H9 (cell line): ENCODE measurements at regions not wholly inside any gene's neighbourhood (a gene's known extent, or its start where the extent isn't known, plus 50 kb on each side); places are given as distances from the start of the nearest gene placed in this dataset.

Experiments used
- DNase-seq: peaks from one replicate; pipeline ENCODE4 v3.0.0-alpha.2; 2017
- H2AFZ ChIP-seq: one replicate; pipeline ENCODE4 v1.6.1; 2013; ENCODE audit warnings: mild to moderate bottlenecking, low read length, control low read depth, moderate library complexity
- H2AK5ac ChIP-seq: 2 replicates; pipeline ENCODE4 v1.6.1; 2013; ENCODE audit warnings: low read length, control low read depth, mixed read lengths; ENCODE audit not compliant: insufficient read length
- H2BK120ac ChIP-seq: one replicate; pipeline ENCODE4 v1.6.1; 2013; ENCODE audit warnings: low read depth, mild to moderate bottlenecking, low read length, control low read depth, inconsistent platforms; ENCODE audit not compliant: poor library complexity, severe bottlenecking
- H2BK12ac ChIP-seq: 2 replicates; pipeline ENCODE4 v1.6.1; 2013; ENCODE audit warnings: low read length, control low read depth, mixed read lengths, low read depth; ENCODE audit not compliant: insufficient read length
- H2BK15ac ChIP-seq: 2 replicates; pipeline ENCODE4 v1.6.1; 2013; ENCODE audit warnings: low read depth, low read length, control low read depth
- H2BK20ac ChIP-seq: one replicate; pipeline ENCODE4 v1.6.1; 2013; ENCODE audit warnings: low read depth, mild to moderate bottlenecking, low read length, control low read depth, inconsistent platforms; ENCODE audit not compliant: poor library complexity, severe bottlenecking
- H2BK5ac ChIP-seq: 2 replicates; pipeline ENCODE4 v1.6.1; 2013; ENCODE audit warnings: low read length, control low read depth, mixed read lengths; ENCODE audit not compliant: insufficient read length
- H3K14ac ChIP-seq: 2 replicates; pipeline ENCODE4 v1.6.1; 2013; ENCODE audit warnings: low read length, control low read depth; ENCODE audit not compliant: insufficient read depth
- H3K18ac ChIP-seq: 2 replicates; pipeline ENCODE4 v1.6.1; 2013; ENCODE audit warnings: low read depth, mild to moderate bottlenecking, mixed read lengths, low read length, control low read depth; ENCODE audit not compliant: insufficient read length
- H3K23ac ChIP-seq: 2 replicates; pipeline ENCODE4 v1.6.1; 2013; ENCODE audit warnings: low read length, control low read depth, mixed read lengths, low read depth; ENCODE audit not compliant: insufficient read length
- H3K23me2 ChIP-seq: 2 replicates; pipeline ENCODE4 v1.6.1; 2013; ENCODE audit warnings: low read depth, mild to moderate bottlenecking, mixed read lengths, low read length, control low read depth; ENCODE audit not compliant: insufficient read length, poor library complexity, severe bottlenecking
- H3K27ac ChIP-seq: 2 replicates; pipeline ENCODE4 v1.5.1; 2013; ENCODE audit warnings: low read length, control low read depth, mixed read lengths, low read depth; ENCODE audit not compliant: insufficient read length
- H3K27me3 ChIP-seq: 2 replicates; pipeline ENCODE4 v1.6.1; 2013; ENCODE audit warnings: low read length, control low read depth, inconsistent platforms; ENCODE audit not compliant: insufficient read depth
- H3K4ac ChIP-seq: 2 replicates; pipeline ENCODE4 v1.6.1; 2013; ENCODE audit warnings: low read depth, mild to moderate bottlenecking, control low read depth, inconsistent platforms, low read length, moderate library complexity
- H3K4me1 ChIP-seq: 2 replicates; pipeline ENCODE4 v1.6.1; 2013; ENCODE audit warnings: low read length, control low read depth, inconsistent platforms; ENCODE audit not compliant: insufficient read depth
- H3K4me2 ChIP-seq: 2 replicates; pipeline ENCODE4 v1.6.1; 2013; ENCODE audit warnings: low read length, control low read depth, mixed read lengths; ENCODE audit not compliant: insufficient read length, insufficient read depth
- H3K56ac ChIP-seq: 2 replicates; pipeline ENCODE4 v1.6.1; 2013; ENCODE audit warnings: low read depth, mild to moderate bottlenecking, mixed read lengths, low read length, control low read depth; ENCODE audit not compliant: insufficient read length
- H3K79me1 ChIP-seq: 2 replicates; pipeline ENCODE4 v1.6.1; 2013; ENCODE audit warnings: low read depth, mild to moderate bottlenecking, moderate library complexity, low read length, control low read depth, inconsistent platforms; ENCODE audit not compliant: insufficient read depth, poor library complexity, severe bottlenecking
- H3K79me2 ChIP-seq: 2 replicates; pipeline ENCODE4 v1.6.1; 2013; ENCODE audit warnings: low read length, control low read depth, inconsistent platforms; ENCODE audit not compliant: insufficient read depth
- H3K9ac ChIP-seq: 2 replicates; pipeline ENCODE4 v1.6.1; 2013; ENCODE audit warnings: low read length, control low read depth, mixed read lengths; ENCODE audit not compliant: insufficient read length; ENCODE audit errors: extremely low read depth
- H3K9me3 ChIP-seq: one replicate; pipeline ENCODE4 v1.6.1; 2013; ENCODE audit warnings: low read depth, low read length, inconsistent platforms; ENCODE audit not compliant: control insufficient read depth
- H3T11ph ChIP-seq: one replicate; pipeline ENCODE4 v1.6.1; 2013; ENCODE audit warnings: mild to moderate bottlenecking, low read length, control low read depth, inconsistent platforms
- H4K20me1 ChIP-seq: one replicate; pipeline ENCODE4 v1.6.1; 2013; ENCODE audit not compliant: control insufficient read depth, insufficient read length, insufficient read depth
- H4K5ac ChIP-seq: 2 replicates; pipeline ENCODE4 v1.6.1; 2013; ENCODE audit warnings: low read depth, mild to moderate bottlenecking, mixed read lengths, low read length, control low read depth; ENCODE audit not compliant: insufficient read length
- H4K8ac ChIP-seq: replicated peaks from 2 replicates; pipeline ENCODE4 v1.6.1; 2013; ENCODE audit warnings: low read length, control low read depth, mixed read lengths, low read depth; ENCODE audit not compliant: insufficient read length
- H4K91ac ChIP-seq: 2 replicates; pipeline ENCODE4 v1.6.1; 2013; ENCODE audit warnings: low read depth, mild to moderate bottlenecking, moderate library complexity, mixed read lengths, low read length, control low read depth; ENCODE audit not compliant: insufficient read length
- H3K27ac Mint-ChIP-seq, 3 experiments: 2 replicates in 2 of 3; 3 replicates in 1 of 3; pipeline ENCODE4 v1.8.0; 2020 to 2021; ENCODE audit warnings: mixed read lengths in 3 of 3, mild to moderate bottlenecking in 1 of 3, moderate library complexity in 1 of 3
- H3K27me3 Mint-ChIP-seq: 2 replicates; pipeline ENCODE4 v1.8.0; 2021; ENCODE audit warnings: low read depth, mild to moderate bottlenecking, moderate library complexity, mixed read lengths
- H3K36me3 Mint-ChIP-seq, 3 experiments: 2 replicates in 2 of 3; 3 replicates in 1 of 3; pipeline ENCODE4 v1.8.0; 2020 to 2021; ENCODE audit warnings: low read depth in 3 of 3, mixed read lengths in 3 of 3; ENCODE audit not compliant: insufficient read depth in 1 of 3
- H3K4me1 Mint-ChIP-seq, 2 experiments: 2 replicates each; pipeline ENCODE4 v1.8.0; 2020; ENCODE audit warnings: mixed read lengths in 2 of 2
- H3K4me3 Mint-ChIP-seq, 2 experiments: 2 replicates in 1 of 2; 3 replicates in 1 of 2; pipeline ENCODE4 v1.8.0; 2020 to 2021; ENCODE audit warnings: mild to moderate bottlenecking in 2 of 2, mixed read lengths in 2 of 2, moderate library complexity in 1 of 2
- H3K9me3 Mint-ChIP-seq, 2 experiments: 2 replicates in 1 of 2; 3 replicates in 1 of 2; pipeline ENCODE4 v1.8.0; 2020; ENCODE audit warnings: mild to moderate bottlenecking in 2 of 2, mixed read lengths in 2 of 2, moderate library complexity in 1 of 2
- WGBS: extraction: QIAGEN DNeasy Blood & Tissue Kit; methylation state at CpG from one replicate; pipeline ENCODE4 v1.1.7; 2013; ENCODE audit warnings: missing lambda C conversion rate, low lambda C conversion rate, mixed read lengths; ENCODE audit not compliant: insufficient read length; ENCODE audit errors: extremely low coverage; 5-methylcytosine and 5-hydroxymethylcytosine counted together
- TF ChIP-seq, protein P1 (sequence below): fragments of 200-600 bp; sonication (generic); conservative IDR thresholded peaks from 3 replicates; pipeline ENCODE4 v1.8.0; 2021; ENCODE audit warnings: antibody characterized with exemption, mild to moderate bottlenecking

DNA sequence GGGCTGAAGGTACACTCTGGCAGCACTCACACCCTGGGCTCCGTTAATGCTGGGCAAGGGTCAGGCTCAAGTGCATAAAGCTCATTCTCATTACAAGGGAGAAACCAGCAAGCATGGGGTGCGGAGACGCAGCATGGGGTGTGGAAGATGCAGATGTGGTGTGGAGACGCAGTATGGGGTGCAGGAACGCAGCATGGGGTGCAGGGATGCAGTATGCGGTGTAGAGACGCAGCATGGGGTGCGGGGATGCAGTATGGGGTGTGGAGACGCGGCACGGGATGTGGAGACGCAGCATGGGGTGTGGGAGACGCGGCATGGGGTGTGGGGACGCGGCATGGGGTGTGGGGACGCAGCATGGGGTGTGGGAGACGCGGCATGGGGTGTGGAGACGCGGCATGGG lies 390.7 kb downstream of the NPHP4 start:
- Mint-ChIP-seq H3K36me3 (no peaks in the 10 kb centered on the region), H3K27me3 (peaks cover 32% of the 10 kb centered on the region), H3K4me1 (peaks cover 8 to 12% of the 10 kb centered on the region in 2 experiments), H3K9me3 (no peaks in the 10 kb centered on the region; a peak in 1 of 5 replicates), H3K27ac (no peak overlapping the region), H3K4me3 (no peak overlapping the region)
- Histone ChIP-seq H2BK15ac (no peak overlapping the region), H3K23me2 (no peaks in the 10 kb centered on the region), H3K27ac (no peak overlapping the region), H2AFZ (no peak overlapping the region), H4K91ac (no peak overlapping the region), H3K23ac (no peak overlapping the region), H2BK12ac (no peak overlapping the region), H3T11ph (no peak overlapping the region), H2BK20ac (no peak overlapping the region), H3K4me2 (no peak overlapping the region), H3K4ac (no peak overlapping the region), H3K27me3 (no peaks in the 10 kb centered on the region), H3K14ac (no peak overlapping the region; the same call in 1 of the 2 replicates), H2AK5ac (no peak overlapping the region), H4K8ac (no peak overlapping the region), H3K79me1 (no peaks in the 10 kb centered on the region), H3K9ac (no peak overlapping the region), H3K79me2 (no peaks in the 10 kb centered on the region), H3K9me3 (no peaks in the 10 kb centered on the region), H4K5ac (no peak overlapping the region), H3K56ac (no peak overlapping the region), H4K20me1 (no peaks in the 10 kb centered on the region), H3K4me1 (no peaks in the 10 kb centered on the region; the same call in 1 of the 2 replicates), H2BK120ac (no peak overlapping the region), H2BK5ac (no peak overlapping the region), H3K18ac (no peak overlapping the region)
- WGBS = no CpG with 5 or more reads among the region's 21 CpGs
- TF ChIP-seq, protein P1, sequence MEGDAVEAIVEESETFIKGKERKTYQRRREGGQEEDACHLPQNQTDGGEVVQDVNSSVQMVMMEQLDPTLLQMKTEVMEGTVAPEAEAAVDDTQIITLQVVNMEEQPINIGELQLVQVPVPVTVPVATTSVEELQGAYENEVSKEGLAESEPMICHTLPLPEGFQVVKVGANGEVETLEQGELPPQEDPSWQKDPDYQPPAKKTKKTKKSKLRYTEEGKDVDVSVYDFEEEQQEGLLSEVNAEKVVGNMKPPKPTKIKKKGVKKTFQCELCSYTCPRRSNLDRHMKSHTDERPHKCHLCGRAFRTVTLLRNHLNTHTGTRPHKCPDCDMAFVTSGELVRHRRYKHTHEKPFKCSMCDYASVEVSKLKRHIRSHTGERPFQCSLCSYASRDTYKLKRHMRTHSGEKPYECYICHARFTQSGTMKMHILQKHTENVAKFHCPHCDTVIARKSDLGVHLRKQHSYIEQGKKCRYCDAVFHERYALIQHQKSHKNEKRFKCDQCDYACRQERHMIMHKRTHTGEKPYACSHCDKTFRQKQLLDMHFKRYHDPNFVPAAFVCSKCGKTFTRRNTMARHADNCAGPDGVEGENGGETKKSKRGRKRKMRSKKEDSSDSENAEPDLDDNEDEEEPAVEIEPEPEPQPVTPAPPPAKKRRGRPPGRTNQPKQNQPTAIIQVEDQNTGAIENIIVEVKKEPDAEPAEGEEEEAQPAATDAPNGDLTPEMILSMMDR = no peak
- DNase-seq = no peak
